GM19397 (cell line): ENCODE measurements at regions not wholly inside any gene's neighbourhood (a gene's known extent, or its start where the extent isn't known, plus 50 kb on each side); places are given as distances from the start of the nearest gene placed in this dataset.
"Not testable (repeated sequence)": the region's sequence is repeated elsewhere in the genome, so short reads cannot be mapped to it uniquely, and the experiment has no call there.

ENCODE experiments used
- ATAC-seq: cut with Tn5 transposase; IDR thresholded peaks from one replicate; pipeline ENCODE4 v1.9.1; 2021; ENCODE audit warnings: mild to moderate bottlenecking, moderate library complexity; ENCODE audit not compliant: unreplicated experiment

DNA sequence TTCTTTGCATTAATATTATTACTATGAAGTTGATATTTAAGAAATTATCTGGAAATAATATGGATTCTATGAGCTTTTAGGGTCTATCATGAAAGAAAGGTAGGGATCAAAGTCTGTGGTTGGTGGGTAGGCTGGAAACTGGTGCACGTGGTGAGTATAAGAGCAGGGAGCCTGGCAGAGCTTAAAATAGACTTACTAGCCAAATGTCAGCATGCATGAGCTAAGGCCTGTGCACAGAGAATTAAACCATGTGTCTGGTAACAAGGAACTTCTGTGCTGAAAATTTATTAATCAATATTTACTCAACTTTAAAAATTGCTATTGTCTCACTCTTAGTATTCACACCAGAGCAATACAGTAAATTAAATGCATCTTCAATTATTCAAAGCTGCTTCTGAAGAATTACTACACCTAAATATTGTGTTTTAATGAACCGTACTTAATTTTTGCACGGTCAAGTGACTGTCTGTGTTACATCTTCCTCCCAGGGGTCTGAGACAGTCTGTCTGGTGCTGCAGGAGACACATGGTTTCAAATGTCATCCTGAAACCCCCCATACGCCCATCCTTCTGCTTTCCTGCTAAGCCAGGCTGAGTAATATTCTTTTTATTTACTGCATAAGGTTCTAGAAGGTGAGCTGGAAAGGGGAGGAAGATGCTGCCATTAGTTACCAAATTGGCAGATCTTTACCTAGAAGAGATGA lies 161.0 kb upstream of the NLRP1 start:
- ATAC-seq, result no peak

DNA sequence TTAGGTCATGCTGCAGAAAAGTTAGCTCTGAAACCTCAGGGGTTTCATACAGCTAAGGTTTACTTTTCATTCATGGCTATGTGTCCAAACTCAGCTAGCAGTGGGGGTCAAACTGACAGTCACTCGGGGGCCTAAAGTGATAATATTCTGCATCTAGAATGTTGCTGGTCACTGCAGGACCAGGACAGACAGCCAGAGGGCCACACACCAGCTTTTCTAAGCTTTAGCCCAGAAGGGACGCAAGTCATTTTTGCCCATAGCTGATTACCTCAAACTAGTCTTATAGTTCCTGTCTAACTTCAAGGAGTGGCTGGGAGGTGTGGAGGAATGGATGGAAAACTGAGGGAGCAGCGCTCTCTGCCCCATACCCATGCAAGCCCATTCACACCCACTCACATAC lies 163.0 kb upstream of the NLRP1 start:
- ATAC-seq, result no peak

GRCh38 chr17:5747964-5748363 lies 163.7 kb upstream of the NLRP1 start:
- ATAC-seq, result no peak

DNA sequence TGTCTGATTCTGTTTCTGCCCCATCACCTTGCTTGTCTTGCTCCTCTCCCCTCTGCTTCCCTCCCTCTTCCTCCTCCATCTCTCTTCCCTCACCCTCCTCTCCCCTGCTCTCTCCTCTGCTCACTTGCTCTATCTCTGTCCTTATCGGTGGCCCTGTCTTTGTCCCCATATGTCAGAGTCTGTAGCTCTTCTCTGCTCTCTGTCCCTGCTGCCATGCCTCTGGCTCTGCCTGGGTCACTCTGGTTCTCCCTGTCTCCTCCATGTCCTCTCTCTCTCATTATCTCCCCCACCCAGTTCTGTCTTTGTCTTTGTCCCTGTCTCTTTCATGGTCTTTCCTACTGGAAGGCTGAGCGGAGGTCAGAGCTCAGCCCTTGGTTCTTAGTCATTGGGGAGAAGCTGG lies 169.1 kb upstream of the NLRP1 start:
- ATAC-seq, result no peak

DNA sequence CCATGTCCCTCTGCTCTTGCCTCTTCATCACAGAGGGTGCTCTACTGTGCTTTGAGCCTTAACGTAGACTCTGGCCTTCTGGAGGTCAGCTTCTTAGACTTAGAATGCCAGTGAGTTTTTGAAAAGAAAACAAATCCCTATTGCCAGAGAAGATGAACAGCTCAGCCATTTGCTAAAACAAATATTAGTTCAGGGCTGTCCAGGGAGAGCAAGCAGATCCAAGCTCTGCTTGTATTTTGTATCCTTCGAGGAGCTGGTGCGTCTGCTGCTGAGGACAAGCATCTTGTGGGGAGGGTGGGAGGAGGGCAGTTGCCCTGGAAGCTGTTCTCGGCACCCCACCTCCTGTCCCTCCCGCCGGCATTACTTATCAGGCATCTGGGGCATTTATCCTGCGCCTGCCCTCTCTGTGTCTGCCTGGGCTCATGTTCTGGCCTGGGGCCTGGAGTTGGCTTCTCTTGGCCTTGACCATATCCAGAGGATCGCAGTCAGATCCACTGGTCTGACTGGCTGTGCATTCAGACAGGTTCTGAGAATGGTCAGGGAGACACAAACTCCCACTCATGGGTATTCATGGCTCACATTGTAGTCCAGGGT lies 173.1 kb upstream of the NLRP1 start:
- no peak for ATAC-seq

GRCh38 chr17:5758651-5759050 lies 174.3 kb upstream of the NLRP1 start:
- ATAC-seq, result no peak

DNA sequence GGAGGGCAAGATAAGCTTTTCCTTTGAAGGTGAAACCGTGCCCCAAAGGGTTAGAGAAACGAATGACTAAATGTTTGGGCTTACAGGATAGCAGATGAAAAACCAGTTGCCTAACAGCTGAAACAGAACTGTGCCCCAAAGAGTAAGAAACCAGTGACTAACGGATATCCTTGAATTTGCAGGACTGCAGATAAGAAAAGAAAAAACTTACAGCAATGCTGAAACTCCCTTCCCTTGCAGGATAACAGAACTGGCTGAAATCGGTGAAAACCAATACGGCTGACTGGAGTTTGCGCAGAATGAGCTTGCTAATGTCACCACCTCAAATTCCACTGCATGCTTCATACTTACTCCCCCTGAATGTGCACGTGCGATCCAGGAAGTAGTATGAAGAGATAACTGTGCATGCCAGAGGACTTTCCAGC lies 175.2 kb upstream of the NLRP1 start:
- no peak for ATAC-seq

GRCh38 chr17:5762191-5762590 lies 177.9 kb upstream of the NLRP1 start:
- ATAC-seq, result no peak

- ATAC-seq, result no peak
These were observed 179.4 kb upstream of the NLRP1 start for GRCh38 chr17:5763595-5764306.

DNA sequence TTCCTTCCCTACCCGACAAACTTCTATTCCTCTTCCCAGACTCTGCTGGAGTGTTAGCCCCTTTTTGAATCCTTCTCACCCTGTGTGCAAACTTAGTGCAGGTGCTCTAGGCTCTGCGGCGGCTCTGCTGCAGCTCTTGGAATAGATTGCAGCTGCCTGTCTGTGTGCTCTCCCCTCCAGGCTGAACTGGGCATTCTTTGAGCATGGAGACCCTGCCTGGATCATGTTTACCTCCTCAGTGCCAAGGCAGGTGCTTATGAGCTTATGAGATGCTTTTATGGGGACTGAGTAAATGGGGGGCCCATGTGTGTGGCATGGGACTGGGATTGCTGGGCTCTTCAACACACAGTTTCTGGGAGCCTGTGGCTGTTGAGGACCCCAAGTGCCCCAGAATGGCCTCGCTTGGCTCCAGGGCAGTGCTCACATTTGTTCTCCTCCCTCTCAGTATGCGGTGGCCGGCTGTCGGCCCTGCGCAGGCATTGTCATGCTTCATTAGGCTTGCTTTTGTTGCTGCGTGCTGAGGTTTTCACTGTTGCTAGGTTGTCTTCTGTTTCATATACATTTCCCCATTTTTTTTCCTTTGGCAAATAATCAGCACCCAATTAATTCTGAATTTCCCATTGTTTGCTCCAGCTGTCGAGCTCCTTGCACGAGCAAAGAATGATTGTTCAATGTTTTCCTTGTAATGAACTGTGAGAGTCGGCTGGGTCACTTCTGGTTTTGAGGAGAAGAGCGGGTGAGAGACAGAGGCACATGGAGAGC lies 185.5 kb upstream of the NLRP1 start:
- no peak for ATAC-seq

- ATAC-seq, result no peak
These were observed 186.3 kb upstream of the NLRP1 start for GRCh38 chr17:5770441-5771270.

DNA sequence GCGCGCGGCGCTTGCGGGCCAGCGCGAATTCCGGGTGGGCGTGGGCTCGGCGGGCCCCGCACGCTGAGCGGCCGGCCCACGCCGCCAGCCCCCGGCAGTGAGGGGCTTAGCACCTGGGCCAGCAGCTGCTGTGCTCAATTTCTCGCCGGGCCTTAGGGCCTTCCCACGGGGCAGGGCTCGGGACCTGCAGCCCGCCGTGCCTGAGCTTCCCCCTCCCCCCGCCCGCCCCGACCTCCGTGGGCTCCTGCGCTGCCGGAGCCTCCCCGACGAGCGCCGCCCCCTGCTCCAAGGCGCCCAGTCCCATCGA lies 186.9 kb upstream of the NLRP1 start:
- not testable (repeated sequence) for ATAC-seq

GRCh38 chr17:5772017-5772416 lies 187.7 kb upstream of the NLRP1 start:
- not testable (repeated sequence) for ATAC-seq

- ATAC-seq, result no peak
These were observed 188.4 kb upstream of the NLRP1 start for GRCh38 chr17:5772720-5773119.

GRCh38 chr17:5773816-5774360 lies 189.6 kb upstream of the NLRP1 start:
- ATAC-seq, result no peak

DNA sequence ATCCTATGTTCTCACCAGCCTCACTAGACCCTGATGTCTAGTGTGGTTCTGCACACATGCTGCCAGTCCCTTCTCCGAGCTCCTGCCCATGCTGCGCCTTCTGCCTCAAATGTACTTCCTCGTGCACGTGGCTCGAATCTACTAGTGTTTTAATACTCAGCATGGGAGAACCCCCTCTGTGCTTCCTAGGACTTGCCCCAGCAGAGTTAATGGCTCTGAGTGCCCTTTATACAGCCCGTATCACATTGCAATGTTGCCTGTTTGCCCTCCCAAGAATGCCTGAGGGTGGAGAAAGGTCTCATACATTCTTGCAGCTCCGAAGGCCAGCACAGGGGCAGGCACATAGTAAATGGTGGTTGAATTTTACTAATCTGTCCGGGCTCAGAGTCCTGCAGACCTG lies 190.8 kb upstream of the NLRP1 start:
- no peak for ATAC-seq

DNA sequence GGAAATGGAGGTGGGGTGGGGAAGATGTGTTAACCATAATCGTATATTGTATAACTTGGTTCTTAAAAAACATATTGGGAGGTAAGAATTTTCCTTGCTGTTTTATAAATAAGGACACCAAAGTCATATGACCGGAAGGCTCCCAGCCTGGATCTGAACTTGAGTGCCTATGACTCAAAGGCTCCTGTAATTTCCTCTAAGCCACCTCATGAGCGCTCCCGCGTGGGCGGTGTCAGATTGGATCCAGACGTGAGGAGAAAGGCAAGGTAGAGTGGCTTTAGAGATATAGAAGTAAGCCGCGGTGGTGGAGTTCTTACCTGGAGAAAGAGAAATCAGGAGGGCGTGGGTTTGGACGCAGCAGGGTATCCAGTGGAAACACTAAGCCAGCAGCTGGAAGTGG lies 196.2 kb upstream of the NLRP1 start:
- ATAC-seq, result no peak

GRCh38 chr17:5781236-5781927 lies 197.1 kb upstream of the NLRP1 start:
- ATAC-seq, result no peak

DNA sequence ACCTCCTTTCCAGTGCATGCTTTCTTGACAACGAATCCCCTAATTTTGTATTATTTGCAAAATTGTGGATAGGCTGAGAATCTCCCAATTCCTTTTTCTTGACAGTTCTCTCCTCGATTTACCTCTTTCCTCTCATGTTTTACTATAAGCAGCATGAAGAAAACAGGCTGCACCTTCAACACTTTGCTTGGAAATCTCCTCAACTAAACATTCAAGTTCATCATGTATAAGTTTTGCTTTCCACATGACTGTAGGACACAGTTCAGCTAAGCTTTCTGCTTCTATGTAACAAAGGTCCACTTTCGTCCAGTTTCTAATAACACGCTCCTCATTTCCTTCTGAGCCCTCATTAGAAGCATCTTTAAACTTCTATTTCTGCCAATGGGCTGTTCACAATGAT lies 199.0 kb upstream of the NLRP1 start:
- no peak for ATAC-seq

DNA sequence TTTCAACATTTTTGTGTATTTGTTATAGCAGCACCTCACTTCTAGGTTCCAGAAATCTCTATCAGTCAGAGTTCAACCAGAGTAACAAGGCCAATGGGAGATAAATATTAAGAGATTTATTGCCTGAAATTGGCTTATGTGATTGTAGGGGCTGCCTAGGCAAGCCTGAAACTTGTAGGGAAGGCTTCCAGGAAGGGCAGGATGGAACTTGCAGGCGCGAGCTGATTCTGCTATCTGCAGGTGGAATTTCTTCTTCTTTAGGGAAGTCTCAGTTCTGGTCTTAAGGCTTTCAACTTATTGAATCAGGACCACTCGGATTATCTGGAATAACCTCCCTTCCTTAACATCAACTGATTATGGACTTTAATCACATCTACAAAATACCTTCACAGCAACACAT lies 199.5 kb upstream of the NLRP1 start:
- no peak for ATAC-seq
